ENCODE measurements at regions not wholly inside any gene's neighbourhood (a gene's known extent, or its start where the extent isn't known, plus 50 kb on each side); places are given as distances from the start of the nearest gene placed in this dataset.

GRCh38 chr10:16155834-16156233, 281.0 kb upstream of the PTER start:
- Histone ChIP-seq H3K23ac (ENCODE audit: low read depth, low read length) (no peak overlapping the region), H3K27me3 (ENCODE audit: control insufficient read depth, insufficient read depth, low read length) (no peaks in the 10 kb centered on the region), H3K4me1 (ENCODE audit: control insufficient read depth, insufficient read depth, low read length) (no peaks in the 10 kb centered on the region), H3K79me1 (ENCODE audit: low read depth in 1 of 2, low read length in 2 of 2) (no peaks in the 10 kb centered on the region), H3K18ac (ENCODE audit: low read depth, low read length) (no peak overlapping the region), H3K56ac (ENCODE audit: extremely low read depth, insufficient read depth, low read length) (no peak overlapping the region), H3K9me3 (ENCODE audit: control insufficient read depth, insufficient read depth, low read length) (peaks cover 4% of the 10 kb centered on the region), H2AK5ac (ENCODE audit: low read depth, low read length) (no peak overlapping the region), H3K9me1 (ENCODE audit: insufficient read depth, low read length) (no peaks in the 10 kb centered on the region), H2BK5ac (ENCODE audit: low read depth, low read length, poor library complexity, severe bottlenecking) (no peak overlapping the region), H3K4me2 (ENCODE audit: low read depth, low read length) (no peak overlapping the region), H2BK15ac (ENCODE audit: low read depth, low read length) (no peak overlapping the region), H2BK20ac (ENCODE audit: low read depth, low read length) (no peak overlapping the region), H3K4me3 (ENCODE audit: insufficient read depth, low read depth, low read length) (no peak overlapping the region), H4K20me1 (ENCODE audit: insufficient read depth, low read length) (no peaks in the 10 kb centered on the region), H2AFZ (replicated peaks; ENCODE audit: low read length, poor library complexity) (no peak overlapping the region), H2BK120ac (ENCODE audit: low read depth, low read length) (no peak overlapping the region), H3K36me3 (ENCODE audit: control insufficient read depth, insufficient read depth, low read length) (no peaks in the 10 kb centered on the region), H4K91ac (ENCODE audit: insufficient read depth, low read depth, low read length) (no peak overlapping the region), H4K5ac (ENCODE audit: low read depth, low read length) (no peak overlapping the region), H2AK9ac (replicated peaks; ENCODE audit: low read depth, low read length, poor library complexity) (no peak overlapping the region), H3K4ac (ENCODE audit: low read depth, low read length) (no peak overlapping the region), H3K9ac (ENCODE audit: low read depth, low read length) (no peak overlapping the region), H4K8ac (ENCODE audit: low read depth in 2 of 2, low read length in 2 of 2) (no peak overlapping the region), H3K14ac (replicated peaks; ENCODE audit: low read depth, low read length) (no peak overlapping the region), H3K27ac (ENCODE audit: insufficient read depth, low read length) (no peak overlapping the region)
- ChIA-PET POLR2A (ENCODE audit: unreplicated experiment) (no interaction called here), CTCF (no interaction called here)
- 20% methylated on average over 1 of the region's 1 CpG; no CpG with 5 or more reads in 1 of the 2 experiments for WGBS, 2 experiments (ENCODE audit: extremely low coverage in 2 of 2, insufficient read length in 1 of 2)
- in situ Hi-C loops (cut with MboI; ENCODE audit: low sequenced_read_pairs), result no loop called here
- no peak for ATAC-seq (ENCODE audit: low read depth)
- BruUV-seq (replicated peaks), result no TSS peak
- TF ChIP-seq, protein P1, sequence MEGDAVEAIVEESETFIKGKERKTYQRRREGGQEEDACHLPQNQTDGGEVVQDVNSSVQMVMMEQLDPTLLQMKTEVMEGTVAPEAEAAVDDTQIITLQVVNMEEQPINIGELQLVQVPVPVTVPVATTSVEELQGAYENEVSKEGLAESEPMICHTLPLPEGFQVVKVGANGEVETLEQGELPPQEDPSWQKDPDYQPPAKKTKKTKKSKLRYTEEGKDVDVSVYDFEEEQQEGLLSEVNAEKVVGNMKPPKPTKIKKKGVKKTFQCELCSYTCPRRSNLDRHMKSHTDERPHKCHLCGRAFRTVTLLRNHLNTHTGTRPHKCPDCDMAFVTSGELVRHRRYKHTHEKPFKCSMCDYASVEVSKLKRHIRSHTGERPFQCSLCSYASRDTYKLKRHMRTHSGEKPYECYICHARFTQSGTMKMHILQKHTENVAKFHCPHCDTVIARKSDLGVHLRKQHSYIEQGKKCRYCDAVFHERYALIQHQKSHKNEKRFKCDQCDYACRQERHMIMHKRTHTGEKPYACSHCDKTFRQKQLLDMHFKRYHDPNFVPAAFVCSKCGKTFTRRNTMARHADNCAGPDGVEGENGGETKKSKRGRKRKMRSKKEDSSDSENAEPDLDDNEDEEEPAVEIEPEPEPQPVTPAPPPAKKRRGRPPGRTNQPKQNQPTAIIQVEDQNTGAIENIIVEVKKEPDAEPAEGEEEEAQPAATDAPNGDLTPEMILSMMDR (conservative IDR thresholded peaks at IDR 0.05; ENCODE audit: low read depth, low read length), result no peak
- TF ChIP-seq CEBPB (IDR thresholded peaks at IDR 0.05; ENCODE audit: low read depth, low read length) (no peak), RCOR1 (IDR thresholded peaks at IDR 0.05; ENCODE audit: insufficient replicate concordance, low read length) (no peak), RFX5 (IDR thresholded peaks at IDR 0.05; ENCODE audit: low read depth, low read length) (no peak), FOS (IDR thresholded peaks at IDR 0.05; ENCODE audit: low read depth, low read length) (no peak), MAFK (IDR thresholded peaks at IDR 0.05; ENCODE audit: low read depth, low read length) (0 out of 2 replicates have a peak, but pooled peaks have one; percentile 23), BHLHE40 (IDR thresholded peaks at IDR 0.05; ENCODE audit: low read depth, low read length) (no peak)
- TF ChIP-seq, protein P2, sequence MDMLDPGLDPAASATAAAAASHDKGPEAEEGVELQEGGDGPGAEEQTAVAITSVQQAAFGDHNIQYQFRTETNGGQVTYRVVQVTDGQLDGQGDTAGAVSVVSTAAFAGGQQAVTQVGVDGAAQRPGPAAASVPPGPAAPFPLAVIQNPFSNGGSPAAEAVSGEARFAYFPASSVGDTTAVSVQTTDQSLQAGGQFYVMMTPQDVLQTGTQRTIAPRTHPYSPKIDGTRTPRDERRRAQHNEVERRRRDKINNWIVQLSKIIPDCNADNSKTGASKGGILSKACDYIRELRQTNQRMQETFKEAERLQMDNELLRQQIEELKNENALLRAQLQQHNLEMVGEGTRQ (IDR thresholded peaks at IDR 0.05; ENCODE audit: low read depth, low read length), result no peak
- DNase-seq, result no peak
- intact Hi-C loops (cut with micrococcal nuclease), result no loop called here
- dilution Hi-C loops (cut with HindIII; ENCODE audit: low sequenced_read_pairs, unreplicated experiment), result no loop called here

All from IMR-90 (cell line).